ENCODE measurements at regions not wholly inside any gene's neighbourhood (a gene's known extent, or its start where the extent isn't known, plus 50 kb on each side); places are given as distances from the start of the nearest gene placed in this dataset.

DNA sequence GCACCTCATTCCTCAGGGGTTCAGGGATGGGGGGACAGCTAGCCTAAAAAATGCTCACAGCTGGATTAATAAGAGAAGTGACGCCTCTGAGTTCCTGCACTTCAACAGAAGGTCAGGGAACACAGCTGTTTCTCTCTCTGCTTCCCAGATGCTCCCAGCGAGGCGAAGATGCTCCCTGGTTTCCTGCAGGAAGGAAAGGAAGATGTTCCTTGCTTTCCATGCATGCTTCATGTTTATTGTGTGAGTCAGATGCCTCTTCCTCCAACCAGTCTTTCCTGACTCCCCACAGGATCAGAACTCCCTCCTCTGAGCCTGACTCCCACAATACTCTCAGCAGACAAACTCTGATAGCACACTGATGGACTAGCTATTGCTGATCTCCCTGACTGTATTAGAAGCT, 71.9 kb downstream of the MFAP3 start:
- TF ChIP-seq, protein P1, sequence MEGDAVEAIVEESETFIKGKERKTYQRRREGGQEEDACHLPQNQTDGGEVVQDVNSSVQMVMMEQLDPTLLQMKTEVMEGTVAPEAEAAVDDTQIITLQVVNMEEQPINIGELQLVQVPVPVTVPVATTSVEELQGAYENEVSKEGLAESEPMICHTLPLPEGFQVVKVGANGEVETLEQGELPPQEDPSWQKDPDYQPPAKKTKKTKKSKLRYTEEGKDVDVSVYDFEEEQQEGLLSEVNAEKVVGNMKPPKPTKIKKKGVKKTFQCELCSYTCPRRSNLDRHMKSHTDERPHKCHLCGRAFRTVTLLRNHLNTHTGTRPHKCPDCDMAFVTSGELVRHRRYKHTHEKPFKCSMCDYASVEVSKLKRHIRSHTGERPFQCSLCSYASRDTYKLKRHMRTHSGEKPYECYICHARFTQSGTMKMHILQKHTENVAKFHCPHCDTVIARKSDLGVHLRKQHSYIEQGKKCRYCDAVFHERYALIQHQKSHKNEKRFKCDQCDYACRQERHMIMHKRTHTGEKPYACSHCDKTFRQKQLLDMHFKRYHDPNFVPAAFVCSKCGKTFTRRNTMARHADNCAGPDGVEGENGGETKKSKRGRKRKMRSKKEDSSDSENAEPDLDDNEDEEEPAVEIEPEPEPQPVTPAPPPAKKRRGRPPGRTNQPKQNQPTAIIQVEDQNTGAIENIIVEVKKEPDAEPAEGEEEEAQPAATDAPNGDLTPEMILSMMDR (IDR thresholded peaks at IDR 0.05), result no peak
- TF ChIP-seq JUND (IDR thresholded peaks at IDR 0.05) (no peak), POLR2AphosphoS5 (IDR thresholded peaks at IDR 0.05; ENCODE audit: low read depth, low read length) (no peak), EP300 (IDR thresholded peaks at IDR 0.05; ENCODE audit: borderline replicate concordance in 1 of 2, low read depth in 1 of 2, low read length in 1 of 2) (no peak), EZH2phosphoT487 (IDR thresholded peaks at IDR 0.05; ENCODE audit: borderline replicate concordance, low read depth) (no peak), YY1 (IDR thresholded peaks at IDR 0.05; ENCODE audit: low read depth) (no peak)
- TF ChIP-seq, protein P2, sequence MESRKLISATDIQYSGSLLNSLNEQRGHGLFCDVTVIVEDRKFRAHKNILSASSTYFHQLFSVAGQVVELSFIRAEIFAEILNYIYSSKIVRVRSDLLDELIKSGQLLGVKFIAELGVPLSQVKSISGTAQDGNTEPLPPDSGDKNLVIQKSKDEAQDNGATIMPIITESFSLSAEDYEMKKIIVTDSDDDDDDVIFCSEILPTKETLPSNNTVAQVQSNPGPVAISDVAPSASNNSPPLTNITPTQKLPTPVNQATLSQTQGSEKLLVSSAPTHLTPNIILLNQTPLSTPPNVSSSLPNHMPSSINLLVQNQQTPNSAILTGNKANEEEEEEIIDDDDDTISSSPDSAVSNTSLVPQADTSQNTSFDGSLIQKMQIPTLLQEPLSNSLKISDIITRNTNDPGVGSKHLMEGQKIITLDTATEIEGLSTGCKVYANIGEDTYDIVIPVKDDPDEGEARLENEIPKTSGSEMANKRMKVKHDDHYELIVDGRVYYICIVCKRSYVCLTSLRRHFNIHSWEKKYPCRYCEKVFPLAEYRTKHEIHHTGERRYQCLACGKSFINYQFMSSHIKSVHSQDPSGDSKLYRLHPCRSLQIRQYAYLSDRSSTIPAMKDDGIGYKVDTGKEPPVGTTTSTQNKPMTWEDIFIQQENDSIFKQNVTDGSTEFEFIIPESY (IDR thresholded peaks at IDR 0.05; ENCODE audit: borderline replicate concordance, low read depth), result no peak
